ENCODE measurements at regions not wholly inside any gene's neighbourhood (a gene's known extent, or its start where the extent isn't known, plus 50 kb on each side); places are given as distances from the start of the nearest gene placed in this dataset.

DNA sequence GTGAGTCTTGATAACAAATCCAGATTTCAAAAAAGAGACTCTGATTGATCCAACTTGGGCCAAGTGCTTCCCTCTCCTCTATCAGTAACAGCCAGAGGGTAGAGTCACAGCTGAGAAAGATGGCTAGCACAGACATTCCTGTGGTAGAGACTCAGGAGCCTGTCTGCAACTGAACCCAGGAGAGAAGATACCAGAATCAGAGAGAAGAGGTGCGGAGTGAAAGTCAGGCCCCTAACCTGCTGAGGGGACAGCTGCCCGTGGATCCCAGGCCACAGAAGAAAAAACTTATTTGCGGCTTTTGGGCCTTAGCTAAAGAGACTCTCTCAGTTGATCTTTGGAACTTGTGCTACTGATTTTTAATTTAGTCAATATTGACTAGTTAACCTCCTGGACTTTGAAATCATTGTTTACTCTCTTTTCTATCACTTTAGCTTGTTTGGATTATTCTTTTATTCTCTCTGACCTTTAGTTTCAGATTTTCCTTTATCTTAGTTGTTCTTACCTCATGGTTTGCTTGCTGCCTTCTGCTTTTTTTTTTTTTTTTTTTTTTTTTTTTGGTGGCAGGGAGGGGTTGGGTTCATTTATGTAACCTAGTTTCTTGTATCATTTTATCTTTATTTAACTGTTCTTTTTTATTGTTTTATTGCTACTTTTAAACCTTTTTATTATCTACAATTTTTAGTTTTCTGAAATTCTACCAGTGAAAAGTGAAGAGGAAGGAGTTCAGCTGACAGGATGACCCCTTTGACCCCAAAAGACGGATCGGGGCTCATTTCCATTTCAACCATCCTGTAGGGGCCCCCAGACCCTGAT is 154.9 kb upstream of the KRR1 start (continued):
- TF ChIP-seq, protein P1, sequence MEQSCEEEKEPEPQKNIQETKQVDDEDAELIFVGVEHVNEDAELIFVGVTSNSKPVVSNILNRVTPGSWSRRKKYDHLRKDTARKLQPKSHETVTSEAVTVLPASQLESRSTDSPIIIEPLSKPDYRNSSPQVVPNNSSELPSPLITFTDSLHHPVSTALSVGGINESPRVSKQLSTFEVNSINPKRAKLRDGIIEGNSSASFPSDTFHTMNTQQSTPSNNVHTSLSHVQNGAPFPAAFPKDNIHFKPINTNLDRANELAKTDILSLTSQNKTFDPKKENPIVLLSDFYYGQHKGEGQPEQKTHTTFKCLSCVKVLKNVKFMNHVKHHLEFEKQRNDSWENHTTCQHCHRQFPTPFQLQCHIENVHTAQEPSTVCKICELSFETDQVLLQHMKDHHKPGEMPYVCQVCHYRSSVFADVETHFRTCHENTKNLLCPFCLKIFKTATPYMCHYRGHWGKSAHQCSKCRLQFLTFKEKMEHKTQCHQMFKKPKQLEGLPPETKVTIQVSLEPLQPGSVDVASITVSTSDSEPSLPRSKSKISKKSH (CRISPR knock-in tag; IDR thresholded peaks at IDR 0.05; ENCODE audit: borderline replicate concordance), result no peak
- TF ChIP-seq ZNF605 (CRISPR knock-in tag; IDR thresholded peaks at IDR 0.05), result peak; percentile 64; the same call in 1 of the 2 replicates
- peak; percentile 70; the same call in 1 of the 2 replicates for TF ChIP-seq SIX1 (CRISPR knock-in tag; IDR thresholded peaks at IDR 0.05; ENCODE audit: borderline replicate concordance)
- no peak for TF ChIP-seq ZNF432 (CRISPR knock-in tag; IDR thresholded peaks at IDR 0.05; ENCODE audit: borderline replicate concordance)
- TF ChIP-seq, protein P2, sequence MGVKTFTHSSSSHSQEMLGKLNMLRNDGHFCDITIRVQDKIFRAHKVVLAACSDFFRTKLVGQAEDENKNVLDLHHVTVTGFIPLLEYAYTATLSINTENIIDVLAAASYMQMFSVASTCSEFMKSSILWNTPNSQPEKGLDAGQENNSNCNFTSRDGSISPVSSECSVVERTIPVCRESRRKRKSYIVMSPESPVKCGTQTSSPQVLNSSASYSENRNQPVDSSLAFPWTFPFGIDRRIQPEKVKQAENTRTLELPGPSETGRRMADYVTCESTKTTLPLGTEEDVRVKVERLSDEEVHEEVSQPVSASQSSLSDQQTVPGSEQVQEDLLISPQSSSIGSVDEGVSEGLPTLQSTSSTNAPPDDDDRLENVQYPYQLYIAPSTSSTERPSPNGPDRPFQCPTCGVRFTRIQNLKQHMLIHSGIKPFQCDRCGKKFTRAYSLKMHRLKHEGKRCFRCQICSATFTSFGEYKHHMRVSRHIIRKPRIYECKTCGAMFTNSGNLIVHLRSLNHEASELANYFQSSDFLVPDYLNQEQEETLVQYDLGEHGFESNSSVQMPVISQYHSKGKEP (CRISPR knock-in tag; IDR thresholded peaks at IDR 0.05), result no peak
- no peak for TF ChIP-seq ZNF30 (CRISPR knock-in tag; IDR thresholded peaks at IDR 0.05)
- peak; percentile 60; the same call in 1 of the 2 replicates for TF ChIP-seq ESRRA (CRISPR knock-in tag; IDR thresholded peaks at IDR 0.05; ENCODE audit: low read depth)
- no peak for TF ChIP-seq PHF20 (CRISPR knock-in tag; IDR thresholded peaks at IDR 0.05)
- peak; percentile 60 for TF ChIP-seq ZMYM4 (CRISPR knock-in tag; IDR thresholded peaks at IDR 0.05)
- TF ChIP-seq, protein P3, sequence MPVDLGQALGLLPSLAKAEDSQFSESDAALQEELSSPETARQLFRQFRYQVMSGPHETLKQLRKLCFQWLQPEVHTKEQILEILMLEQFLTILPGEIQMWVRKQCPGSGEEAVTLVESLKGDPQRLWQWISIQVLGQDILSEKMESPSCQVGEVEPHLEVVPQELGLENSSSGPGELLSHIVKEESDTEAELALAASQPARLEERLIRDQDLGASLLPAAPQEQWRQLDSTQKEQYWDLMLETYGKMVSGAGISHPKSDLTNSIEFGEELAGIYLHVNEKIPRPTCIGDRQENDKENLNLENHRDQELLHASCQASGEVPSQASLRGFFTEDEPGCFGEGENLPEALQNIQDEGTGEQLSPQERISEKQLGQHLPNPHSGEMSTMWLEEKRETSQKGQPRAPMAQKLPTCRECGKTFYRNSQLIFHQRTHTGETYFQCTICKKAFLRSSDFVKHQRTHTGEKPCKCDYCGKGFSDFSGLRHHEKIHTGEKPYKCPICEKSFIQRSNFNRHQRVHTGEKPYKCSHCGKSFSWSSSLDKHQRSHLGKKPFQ (CRISPR knock-in tag; IDR thresholded peaks at IDR 0.05; ENCODE audit: insufficient replicate concordance), result no peak
- TF ChIP-seq, protein P4, sequence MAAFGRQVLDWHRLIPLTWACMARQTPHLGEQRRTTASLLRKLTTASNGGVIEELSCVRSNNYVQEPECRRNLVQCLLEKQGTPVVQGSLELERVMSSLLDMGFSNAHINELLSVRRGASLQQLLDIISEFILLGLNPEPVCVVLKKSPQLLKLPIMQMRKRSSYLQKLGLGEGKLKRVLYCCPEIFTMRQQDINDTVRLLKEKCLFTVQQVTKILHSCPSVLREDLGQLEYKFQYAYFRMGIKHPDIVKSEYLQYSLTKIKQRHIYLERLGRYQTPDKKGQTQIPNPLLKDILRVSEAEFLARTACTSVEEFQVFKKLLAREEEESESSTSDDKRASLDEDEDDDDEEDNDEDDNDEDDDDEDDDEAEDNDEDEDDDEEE (CRISPR knock-in tag; IDR thresholded peaks at IDR 0.05), result no peak
- TF ChIP-seq MEIS2 (CRISPR knock-in tag; IDR thresholded peaks at IDR 0.05), result 0 out of 2 replicates have a peak, but pooled peaks have one; percentile 19
- no peak for TF ChIP-seq ZNF782 (CRISPR knock-in tag; IDR thresholded peaks at IDR 0.05; ENCODE audit: borderline replicate concordance)
- TF ChIP-seq GATA4 (IDR thresholded peaks at IDR 0.05; ENCODE audit: borderline replicate concordance, low read depth), result peak; percentile 93; the same call in 1 of the 2 replicates
- TF ChIP-seq ZMAT3 (CRISPR knock-in tag; conservative IDR thresholded peaks at IDR 0.05), result no peak
- TF ChIP-seq ZBTB38 (CRISPR knock-in tag; IDR thresholded peaks at IDR 0.05), result 0 out of 2 replicates have a peak, but pooled peaks have one; percentile 21
- TF ChIP-seq, protein P5, sequence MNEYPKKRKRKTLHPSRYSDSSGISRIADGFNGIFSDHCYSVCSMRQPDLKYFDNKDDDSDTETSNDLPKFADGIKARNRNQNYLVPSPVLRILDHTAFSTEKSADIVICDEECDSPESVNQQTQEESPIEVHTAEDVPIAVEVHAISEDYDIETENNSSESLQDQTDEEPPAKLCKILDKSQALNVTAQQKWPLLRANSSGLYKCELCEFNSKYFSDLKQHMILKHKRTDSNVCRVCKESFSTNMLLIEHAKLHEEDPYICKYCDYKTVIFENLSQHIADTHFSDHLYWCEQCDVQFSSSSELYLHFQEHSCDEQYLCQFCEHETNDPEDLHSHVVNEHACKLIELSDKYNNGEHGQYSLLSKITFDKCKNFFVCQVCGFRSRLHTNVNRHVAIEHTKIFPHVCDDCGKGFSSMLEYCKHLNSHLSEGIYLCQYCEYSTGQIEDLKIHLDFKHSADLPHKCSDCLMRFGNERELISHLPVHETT (CRISPR knock-in tag; conservative IDR thresholded peaks at IDR 0.05), result no peak
- TF ChIP-seq, protein P6, sequence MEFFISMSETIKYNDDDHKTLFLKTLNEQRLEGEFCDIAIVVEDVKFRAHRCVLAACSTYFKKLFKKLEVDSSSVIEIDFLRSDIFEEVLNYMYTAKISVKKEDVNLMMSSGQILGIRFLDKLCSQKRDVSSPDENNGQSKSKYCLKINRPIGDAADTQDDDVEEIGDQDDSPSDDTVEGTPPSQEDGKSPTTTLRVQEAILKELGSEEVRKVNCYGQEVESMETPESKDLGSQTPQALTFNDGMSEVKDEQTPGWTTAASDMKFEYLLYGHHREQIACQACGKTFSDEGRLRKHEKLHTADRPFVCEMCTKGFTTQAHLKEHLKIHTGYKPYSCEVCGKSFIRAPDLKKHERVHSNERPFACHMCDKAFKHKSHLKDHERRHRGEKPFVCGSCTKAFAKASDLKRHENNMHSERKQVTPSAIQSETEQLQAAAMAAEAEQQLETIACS (CRISPR knock-in tag; IDR thresholded peaks at IDR 0.05), result no peak
